GM21381 (cell line): ENCODE measurements at regions not wholly inside any gene's neighbourhood (a gene's known extent, or its start where the extent isn't known, plus 50 kb on each side); places are given as distances from the start of the nearest gene placed in this dataset.
"Not testable (repeated sequence)": the region's sequence is repeated elsewhere in the genome, so short reads cannot be mapped to it uniquely, and the experiment has no call there.

Experiments used
- ATAC-seq: cut with Tn5 transposase; IDR thresholded peaks from one replicate; pipeline ENCODE4 v1.9.1; 2021; ENCODE audit warnings: mild to moderate bottlenecking, moderate library complexity; ENCODE audit not compliant: unreplicated experiment

DNA sequence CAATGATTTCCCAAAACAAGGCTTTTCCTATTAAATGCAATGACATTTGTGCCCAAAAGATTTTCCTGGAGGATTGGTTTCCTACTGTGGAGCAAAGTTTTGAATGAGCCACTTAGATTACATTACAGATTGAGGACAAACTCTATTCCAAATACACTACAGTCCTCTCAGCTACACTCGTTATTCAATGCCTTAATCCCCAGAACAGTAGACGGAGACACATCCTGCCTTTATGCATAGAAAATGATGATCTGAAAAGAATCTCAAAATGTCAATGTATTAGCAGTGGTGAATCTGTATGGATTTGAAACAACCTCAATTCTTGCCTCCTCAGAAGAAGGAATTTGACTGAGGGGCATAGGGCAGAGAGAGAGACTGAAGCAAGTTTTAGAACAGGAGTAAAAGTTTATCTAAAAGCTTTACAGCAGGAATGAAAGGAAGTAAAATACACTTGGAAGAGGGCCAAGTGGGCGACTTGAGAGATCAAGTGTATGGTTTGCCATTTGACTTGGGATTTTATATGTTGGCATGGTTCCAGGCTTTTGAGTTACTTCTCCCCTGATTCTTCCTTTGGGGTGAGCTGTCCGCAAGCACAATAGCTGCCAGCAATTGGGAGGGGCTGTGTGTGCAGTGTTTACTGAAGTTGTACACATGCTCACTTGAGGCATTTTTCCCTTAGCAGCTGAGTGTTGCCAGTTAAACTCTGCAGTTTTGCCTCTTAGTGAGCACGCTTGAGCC, 891.9 kb upstream of the MBL2 start:
- no peak for ATAC-seq

DNA sequence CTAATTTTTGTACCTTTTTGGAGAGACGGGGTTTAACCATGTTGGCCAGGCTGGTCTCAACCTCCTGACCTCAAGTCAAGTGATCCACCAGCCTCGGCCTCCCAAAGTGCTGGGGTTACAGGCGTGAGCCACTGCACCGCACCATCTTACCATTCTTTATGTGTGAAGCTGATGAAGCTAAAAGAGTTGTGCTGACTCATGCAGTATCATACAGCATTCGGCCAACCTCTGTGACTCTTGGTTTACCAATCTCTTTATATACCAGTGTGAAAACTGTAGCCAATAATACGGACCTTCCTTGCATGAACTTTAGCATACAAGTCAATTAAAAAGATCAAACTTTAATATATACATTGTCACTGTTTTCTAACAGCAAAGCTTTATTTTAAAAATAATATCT, 878.2 kb upstream of the MBL2 start:
- no peak for ATAC-seq

DNA sequence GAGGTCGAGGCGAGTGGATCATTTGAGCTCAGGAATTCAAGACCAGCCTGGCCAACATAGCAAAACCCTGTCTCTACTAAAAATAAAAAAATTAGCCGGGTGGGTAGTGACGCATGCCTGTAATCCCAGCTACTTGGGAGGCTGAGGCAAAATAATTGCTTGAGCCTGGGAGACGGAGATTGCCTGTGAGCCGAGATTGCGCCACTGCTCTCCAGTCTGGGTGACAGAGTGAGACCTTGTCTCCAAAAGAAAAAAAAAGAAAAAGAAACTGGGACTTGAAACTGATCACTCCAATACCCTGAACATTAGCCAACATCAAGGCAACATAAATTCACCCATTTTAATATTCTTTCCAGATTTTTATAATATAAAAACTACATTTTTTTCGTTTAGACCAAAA, 874.6 kb upstream of the MBL2 start:
- not testable (repeated sequence) for ATAC-seq

DNA sequence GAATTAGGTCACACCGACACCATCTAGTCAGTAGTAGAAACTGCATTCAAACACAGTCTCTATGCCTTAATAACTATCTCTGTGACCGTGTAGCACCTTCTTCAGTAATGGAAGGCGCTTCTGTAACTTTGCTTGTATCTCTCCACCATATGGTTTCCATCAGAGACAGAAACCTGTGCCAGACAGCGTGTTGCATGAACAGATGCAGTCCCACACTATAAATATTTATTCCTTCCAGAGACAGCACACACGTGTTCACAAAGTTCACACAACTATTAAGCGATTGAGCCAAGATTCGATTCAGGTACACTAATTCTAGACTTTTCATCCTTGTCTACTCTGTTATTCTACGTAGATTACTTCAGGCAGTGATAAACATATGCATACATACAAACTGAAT, 873.9 kb upstream of the MBL2 start:
- no peak for ATAC-seq

DNA sequence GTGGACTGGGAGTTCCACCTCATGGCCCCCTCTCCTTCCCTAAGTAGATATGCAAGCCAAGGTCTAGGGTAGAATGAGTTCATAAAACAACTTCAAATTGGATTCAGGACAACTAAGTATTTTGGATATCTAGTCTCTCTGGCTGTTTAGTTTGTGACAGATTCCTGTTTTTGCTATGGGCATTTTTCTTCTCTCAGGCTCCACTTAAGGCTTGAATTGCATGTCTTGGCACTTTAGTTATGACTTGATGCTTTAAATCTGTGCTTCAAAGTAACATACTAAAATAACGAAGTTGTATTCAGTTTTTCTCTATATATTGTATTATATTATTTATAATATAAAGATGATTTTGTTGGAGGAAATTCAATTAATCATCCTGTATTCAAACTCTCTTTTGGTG, 873.4 kb upstream of the MBL2 start:
- no peak for ATAC-seq

DNA sequence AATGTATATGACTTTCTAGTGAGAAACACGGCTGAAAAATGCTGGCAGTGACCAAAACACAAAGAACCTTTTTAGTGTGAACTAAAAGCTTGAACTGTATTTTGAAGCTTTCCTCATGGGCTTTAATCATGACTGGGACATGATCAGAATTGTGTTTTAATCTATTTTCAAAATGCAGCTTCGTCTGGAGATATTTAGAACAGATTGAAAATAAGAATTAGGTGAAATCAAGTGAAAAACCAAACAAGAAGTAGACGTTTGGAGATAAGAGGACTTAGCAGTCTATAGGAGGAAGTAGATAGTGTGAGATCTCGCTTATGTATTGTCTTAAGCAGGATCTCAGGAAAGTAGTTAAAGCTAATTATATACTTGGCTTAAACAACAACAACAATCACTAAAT, 865.4 kb upstream of the MBL2 start:
- no peak for ATAC-seq

DNA sequence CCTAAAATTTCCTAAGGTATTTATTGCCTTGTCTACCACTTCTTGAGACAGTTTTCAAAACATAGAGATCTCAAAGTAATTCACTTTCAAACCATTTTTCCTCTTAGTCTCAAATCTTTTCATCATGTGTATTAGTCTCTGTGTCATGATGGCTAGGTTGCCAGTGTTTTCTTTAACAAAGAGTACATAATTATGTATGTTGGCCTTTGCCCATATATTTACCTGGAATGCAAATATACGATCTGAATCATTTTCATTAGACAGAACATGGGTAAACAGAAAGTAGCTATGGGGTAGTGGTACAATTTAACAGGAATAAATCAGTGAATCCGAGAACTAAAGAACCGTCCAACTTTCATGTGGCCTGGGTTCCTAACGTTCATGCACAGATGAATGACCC, 852.1 kb upstream of the MBL2 start:
- ATAC-seq, result no peak

DNA sequence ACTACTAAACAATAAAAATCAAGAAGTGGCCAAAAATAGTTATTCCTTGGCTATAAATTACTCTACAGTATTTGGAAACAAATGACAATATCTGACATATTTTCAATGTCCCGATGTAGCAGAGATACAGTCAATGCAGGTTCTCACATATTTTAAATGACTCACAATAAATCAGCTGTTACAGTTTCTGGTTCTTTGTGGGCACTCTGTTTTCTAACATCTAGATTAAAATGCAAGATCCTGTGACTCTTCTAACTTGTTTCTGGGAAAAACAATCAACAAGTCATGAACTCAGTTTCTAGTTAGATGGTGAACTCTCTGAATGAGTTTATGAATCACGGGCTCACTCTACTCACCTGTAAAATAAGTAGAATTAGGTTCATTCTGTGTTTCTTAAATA, 849.6 kb upstream of the MBL2 start:
- no peak for ATAC-seq

DNA sequence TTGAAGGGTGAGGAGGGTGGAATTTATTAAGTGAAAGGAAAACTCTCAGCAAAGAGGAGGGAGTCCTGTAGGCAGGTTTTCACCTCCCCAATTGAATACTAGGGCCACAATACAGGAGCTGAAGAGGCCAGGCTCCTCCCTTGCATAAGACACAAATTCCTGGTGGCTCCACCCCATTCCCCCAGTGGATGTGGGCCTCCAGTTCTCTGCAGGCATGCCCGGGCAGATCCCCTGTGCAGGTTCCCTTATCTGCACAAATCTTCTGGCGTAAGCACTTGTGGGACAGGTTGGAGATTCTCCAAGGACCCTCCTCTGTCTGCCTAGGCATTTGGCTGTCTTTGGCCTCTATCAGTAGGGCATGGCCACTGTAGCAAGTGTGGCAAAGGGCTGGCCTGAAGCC, 847.1 kb upstream of the MBL2 start:
- no peak for ATAC-seq

DNA sequence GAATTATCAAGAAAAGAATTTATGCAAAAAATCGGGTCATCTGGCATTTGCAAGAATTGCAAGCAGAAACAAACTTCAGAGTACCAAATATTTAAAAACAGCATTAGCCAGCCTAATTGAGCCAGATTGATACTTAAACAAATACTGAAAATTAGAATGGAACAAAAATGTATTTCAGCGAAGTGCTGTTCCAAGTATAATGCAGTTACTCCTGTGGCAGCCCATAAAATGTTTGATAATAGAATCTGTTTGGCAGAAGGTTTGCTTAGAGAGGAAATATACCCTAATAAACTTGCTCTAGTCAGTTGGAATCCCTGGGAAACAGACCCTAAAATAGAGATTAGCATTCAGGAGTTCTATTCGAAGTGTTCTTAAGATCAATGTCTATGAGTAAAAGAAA, 835.1 kb upstream of the MBL2 start:
- no peak for ATAC-seq

DNA sequence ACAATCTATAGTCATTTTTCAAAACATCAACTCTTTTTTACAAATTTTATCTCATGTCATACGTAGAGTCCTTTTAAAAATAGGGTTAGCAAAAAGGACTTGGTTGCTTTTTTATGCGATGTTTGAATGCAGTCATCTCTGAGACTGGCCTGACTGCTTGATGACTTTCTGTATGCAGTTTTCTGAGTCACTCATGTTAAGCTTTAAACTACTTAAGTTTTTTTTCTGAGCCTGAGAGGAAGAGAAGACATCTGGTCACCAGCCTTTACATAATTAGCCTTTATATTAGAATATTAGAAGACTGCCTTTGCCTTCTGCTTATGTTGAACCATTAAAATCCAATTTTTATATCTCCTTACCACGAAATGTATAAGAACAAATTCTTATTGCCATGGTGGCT, 834.4 kb upstream of the MBL2 start:
- no peak for ATAC-seq

DNA sequence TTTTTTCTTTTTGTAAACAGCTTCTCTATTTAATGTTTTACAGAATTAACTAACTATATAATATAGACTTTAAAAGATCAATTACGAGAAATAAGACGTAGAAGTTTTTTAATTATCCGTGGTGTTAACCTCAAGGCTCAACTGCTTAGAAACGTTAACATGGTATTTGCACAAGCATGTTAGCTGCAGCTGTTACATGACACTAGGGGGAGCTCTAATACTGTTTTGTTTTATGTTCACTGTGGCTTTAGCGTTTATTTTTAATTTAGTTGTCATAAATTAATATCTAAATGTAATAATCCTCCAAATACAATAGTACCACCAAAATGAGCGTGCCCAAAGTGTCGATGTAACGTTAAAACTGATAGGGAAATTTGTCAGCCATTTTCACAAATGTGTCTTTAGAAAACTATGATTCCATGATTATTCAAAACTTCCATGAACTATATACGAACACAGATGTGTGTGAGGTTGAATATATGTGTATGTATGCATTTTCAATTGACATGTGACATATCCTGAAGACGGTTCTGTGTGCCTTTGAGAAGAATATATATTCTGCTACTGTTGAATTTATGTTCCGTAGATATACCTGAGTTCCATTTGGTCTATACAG, 828.8 kb upstream of the MBL2 start:
- ATAC-seq, result no peak

DNA sequence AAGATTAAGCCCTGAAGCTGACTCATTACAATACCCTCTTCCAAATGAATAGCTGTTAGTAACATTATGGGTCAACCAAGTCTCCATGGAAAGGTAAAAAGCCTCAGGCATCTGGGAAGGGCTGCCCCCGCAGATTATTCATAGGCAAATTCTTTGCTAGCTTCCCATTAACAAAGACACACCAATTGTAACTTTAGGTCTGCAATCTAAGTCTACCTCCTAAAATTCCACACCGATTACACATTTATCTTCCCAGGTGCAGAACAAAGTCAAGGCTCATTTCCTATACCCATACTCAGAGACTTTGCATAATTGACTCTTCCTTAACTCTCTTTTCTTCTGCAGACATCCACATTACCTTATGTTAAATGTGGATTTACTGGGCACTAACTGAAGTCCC, 826.3 kb upstream of the MBL2 start:
- ATAC-seq, result no peak

DNA sequence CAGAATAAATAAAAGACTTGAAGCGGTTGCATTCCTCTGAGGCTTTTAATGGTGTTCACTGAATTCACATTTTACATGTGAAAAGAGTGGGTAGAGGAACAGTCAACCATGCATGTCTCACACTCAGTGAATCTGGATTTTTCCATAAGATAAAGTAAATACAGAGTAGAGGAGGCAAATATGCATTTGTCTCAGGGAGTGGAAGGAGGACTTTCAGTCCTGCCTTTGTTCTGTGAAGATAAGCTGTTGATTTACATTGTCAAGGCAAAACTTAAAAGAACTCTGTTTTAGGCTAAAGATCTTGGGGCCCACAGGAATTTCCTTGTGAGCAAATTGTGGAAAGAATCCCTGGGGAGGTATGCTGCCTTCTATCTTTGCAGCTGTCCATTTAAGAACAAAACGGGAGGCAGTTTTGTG, 825.3 kb upstream of the MBL2 start:
- no peak for ATAC-seq

DNA sequence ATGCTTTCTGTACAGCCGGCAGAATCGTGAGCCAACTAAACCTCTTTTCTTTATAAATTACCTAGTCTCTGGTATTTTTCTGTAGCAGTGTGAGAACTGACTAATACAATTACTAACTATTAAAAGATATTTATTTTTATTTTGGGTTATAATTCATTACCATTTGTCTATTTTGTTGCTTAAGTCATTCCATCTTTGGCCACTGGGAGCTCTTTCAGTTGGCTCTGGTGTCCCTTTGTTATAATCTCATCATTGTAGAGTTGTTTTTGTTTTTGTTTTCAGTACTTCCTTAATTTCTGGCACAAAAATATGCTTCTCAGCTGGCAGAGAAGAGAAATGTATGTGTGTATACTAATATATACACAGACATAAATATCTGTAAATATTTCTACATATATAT, 807.9 kb upstream of the MBL2 start:
- no peak for ATAC-seq

DNA sequence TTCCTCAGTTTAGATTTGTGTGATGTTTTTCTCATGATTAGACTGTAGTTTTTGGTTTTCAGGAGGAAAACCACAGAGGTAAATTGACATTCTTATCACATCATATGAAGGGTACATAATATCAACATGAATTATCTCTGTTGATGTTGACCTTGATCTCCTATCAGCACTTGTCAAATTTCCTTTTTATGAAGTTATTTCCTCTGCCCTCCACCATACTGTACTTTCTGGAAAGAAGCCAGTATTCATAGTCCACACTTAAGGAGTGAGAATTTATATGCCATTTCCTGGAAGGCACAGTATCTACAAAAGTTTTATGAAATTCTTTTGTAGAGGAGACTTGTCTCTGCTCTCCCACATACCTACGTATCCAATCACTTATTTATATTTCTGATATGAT, 807.2 kb upstream of the MBL2 start:
- no peak for ATAC-seq

DNA sequence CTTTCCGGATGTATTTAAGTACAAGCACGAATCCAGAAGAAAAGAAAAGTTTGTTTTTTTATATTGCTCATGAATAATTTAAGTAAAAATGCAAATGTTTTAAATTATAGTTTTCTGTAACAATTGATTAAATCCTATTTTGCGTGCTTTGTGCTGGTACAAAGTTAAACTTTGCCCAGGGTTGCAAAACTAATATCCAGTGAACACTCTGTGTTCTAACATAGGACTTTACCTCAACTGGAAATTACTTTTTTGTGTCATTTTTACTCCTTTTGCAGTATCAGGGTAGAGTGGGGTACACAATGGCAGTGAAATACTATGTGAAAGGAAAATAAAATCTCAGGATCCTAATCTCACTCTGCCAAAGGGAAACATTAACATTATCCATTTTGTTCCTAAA, 801.4 kb upstream of the MBL2 start:
- ATAC-seq, result no peak

DNA sequence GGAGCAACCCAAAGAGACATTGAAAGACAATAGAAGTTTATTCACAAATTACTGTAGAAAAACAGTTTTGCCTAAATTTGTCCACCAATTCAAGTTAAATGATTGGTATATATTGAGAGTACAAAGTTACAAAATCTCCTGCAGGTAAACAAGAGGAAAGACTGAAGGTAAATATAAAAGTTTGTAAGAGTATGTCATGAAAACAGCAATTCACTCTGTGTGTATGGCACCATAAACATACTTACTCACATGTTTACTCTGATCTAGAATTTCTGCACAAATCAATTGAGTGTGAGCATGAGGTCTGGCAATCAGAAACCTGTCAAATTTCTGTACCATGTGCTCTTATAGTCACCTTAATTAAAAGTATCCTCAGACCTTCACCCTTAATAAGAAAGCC, 800.9 kb upstream of the MBL2 start:
- no peak for ATAC-seq

DNA sequence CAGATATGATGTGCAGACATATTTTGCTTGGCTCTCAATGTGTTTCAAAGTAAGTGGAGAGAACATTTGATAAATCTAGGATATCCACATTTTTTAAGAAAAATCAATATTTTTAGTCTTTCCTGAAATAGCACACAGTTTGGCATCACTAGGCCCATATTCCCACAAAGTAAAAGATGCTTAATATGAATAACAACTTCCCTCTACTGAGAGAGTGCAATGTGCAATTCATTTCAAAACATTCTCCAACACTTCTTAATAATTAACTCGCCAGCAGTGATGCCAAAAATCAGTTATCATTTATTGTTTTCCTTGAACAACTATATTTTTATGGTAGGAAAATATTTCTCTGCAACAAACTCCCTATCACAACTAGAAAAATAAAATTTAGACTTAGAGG, 800.2 kb upstream of the MBL2 start:
- ATAC-seq, result no peak

DNA sequence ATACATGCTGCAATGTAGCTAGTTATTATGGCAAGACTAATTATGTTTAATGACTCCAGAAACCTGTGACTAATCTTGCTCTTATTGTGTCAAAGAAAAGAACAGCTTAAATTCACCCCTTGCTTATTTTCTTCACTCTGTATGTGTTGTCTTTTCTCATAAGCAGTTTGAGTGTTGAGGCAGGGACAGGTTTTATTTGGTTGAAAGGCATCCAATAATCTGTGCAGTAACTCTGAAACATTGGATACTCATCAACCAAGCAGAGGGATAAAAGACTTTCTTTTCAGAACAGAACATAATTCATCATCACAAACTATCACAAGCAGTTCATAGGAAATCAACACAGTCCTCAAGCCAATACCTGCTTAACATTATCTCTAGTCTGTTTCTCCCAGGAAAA, 797.6 kb upstream of the MBL2 start:
- ATAC-seq, result no peak

DNA sequence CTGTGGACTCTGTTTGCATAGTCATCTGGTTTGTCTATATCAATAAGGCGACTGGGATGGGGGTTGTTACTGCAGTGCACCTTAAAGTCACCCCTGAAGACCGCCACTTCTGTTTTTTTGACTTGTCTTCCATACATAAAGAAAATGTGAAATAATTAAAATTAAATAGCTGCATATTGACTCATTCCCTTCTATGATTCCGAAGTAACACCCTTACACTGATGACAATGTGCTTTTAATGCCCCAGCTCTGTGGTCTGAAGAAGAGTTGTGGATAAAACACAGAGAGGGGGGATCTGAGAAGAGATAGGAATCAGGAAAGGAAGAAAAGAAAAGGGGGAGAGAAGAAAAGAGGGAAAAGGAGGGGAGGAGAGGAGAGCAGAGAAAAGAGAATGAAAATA, 796.9 kb upstream of the MBL2 start:
- no peak for ATAC-seq

DNA sequence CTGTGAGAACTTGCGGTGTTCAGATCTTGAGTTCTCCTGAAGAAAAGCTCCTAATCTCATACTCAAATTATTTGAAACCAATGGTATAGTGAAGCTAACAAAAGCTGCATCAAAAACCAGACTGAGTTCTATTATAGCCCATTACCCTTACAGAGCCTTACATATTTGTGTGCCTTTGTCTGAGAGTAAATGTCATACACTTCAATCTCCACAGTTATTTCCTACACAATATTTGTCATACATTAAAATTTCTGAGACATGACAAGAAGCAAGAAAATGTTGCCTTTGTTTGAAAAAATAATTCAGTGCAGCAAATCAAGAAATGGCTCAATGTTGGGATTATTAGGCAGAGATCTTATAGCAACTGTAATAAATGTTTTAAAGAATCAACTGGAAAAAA, 776.1 kb upstream of the MBL2 start:
- ATAC-seq, result no peak

DNA sequence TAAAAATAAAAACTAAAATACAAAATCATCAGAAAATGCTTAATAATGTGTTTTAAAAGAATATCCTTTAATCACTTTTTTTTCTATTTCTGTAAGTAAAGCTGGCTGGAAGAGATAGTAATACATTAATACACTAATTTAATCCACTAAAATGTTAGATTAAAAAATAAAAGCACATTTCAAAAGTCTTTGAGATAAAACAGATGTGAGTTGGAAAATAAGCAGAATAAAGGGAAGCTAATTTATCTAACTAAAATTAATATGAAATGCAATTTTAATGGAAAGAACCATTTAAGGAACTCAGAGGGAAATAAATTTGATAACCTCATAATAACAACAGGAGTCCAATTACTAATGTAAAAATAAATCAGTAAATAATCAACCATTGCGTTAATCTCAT, 774.8 kb upstream of the MBL2 start:
- no peak for ATAC-seq
